Esophagus muscularis mucosa (tissue), 3 donors: ENCODE measurements at regions not wholly inside any gene's neighbourhood (a gene's known extent, or its start where the extent isn't known, plus 50 kb on each side); places are given as distances from the start of the nearest gene placed in this dataset.

Experiments
- POLR2A ChIP-seq: fragments of 450-650 bp; IDR thresholded peaks from one replicate; pipeline ENCODE4 v1.6.1; 2017; ENCODE audit warnings: antibody characterized with exemption, moderate library complexity, mild to moderate bottlenecking, low read depth
- POLR2AphosphoS5 ChIP-seq, 2 donors: sonication (generic); formaldehyde crosslinking; IDR thresholded peaks; one replicate each; pipeline ENCODE4 v1.6.1; 2017; ENCODE audit warnings: antibody characterized with exemption in 2 of 2
- TF ChIP-seq, protein P1 (sequence below), 3 experiments: fragments of 200-600 bp in 2 of 3; fragments of 450-650 bp in 1 of 3; sonication (generic) in 2 of 3; IDR thresholded peaks; one replicate each; pipeline ENCODE4 v1.5.1; 2017 to 2019; ENCODE audit warnings: antibody characterized with exemption in 3 of 3, mild to moderate bottlenecking in 2 of 3, moderate library complexity in 1 of 3

GRCh38 chr1:87935130-87935529 lies 606.5 kb downstream of the LMO4 start:
- TF ChIP-seq POLR2A (no peak), POLR2AphosphoS5 (IDR thresholded peaks at IDR 0.05) (no peak)
- TF ChIP-seq, protein P1, sequence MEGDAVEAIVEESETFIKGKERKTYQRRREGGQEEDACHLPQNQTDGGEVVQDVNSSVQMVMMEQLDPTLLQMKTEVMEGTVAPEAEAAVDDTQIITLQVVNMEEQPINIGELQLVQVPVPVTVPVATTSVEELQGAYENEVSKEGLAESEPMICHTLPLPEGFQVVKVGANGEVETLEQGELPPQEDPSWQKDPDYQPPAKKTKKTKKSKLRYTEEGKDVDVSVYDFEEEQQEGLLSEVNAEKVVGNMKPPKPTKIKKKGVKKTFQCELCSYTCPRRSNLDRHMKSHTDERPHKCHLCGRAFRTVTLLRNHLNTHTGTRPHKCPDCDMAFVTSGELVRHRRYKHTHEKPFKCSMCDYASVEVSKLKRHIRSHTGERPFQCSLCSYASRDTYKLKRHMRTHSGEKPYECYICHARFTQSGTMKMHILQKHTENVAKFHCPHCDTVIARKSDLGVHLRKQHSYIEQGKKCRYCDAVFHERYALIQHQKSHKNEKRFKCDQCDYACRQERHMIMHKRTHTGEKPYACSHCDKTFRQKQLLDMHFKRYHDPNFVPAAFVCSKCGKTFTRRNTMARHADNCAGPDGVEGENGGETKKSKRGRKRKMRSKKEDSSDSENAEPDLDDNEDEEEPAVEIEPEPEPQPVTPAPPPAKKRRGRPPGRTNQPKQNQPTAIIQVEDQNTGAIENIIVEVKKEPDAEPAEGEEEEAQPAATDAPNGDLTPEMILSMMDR (IDR thresholded peaks at IDR 0.05) = no peak
